ENCODE measurements at regions not wholly inside any gene's neighbourhood (a gene's known extent, or its start where the extent isn't known, plus 50 kb on each side); places are given as distances from the start of the nearest gene placed in this dataset.

- Histone ChIP-seq H3K4me3 (replicated peaks in 1 of 2; ENCODE audit: low read depth in 1 of 2, low read length in 2 of 2) (no peak overlapping the region), H2AFZ (ENCODE audit: low read depth, low read length, poor library complexity, severe bottlenecking) (no peak overlapping the region), H3K36me3 (ENCODE audit: control insufficient read depth in 1 of 2, insufficient read depth in 2 of 2, low read length in 2 of 2) (no peaks in the 10 kb centered on the region), H3K79me2 (ENCODE audit: insufficient read depth, low read length) (no peaks in the 10 kb centered on the region), H3K9me3 (ENCODE audit: control insufficient read depth in 1 of 2, insufficient read depth in 1 of 2, low read depth in 1 of 2, low read length in 2 of 2) (0 out of 4 replicates have a peak, but pooled peaks cover 0 to 8% of the 10 kb centered on the region in 2 experiments), H3K9ac (ENCODE audit: low read length) (no peak overlapping the region), H3K9me2 (ENCODE audit: insufficient read depth) (no peaks in the 10 kb centered on the region), H4K20me1 (ENCODE audit: insufficient read depth) (no peaks in the 10 kb centered on the region), H3K4me1 (ENCODE audit: control insufficient read depth in 1 of 2, insufficient read depth in 2 of 2, low read length in 2 of 2) (no peaks in the 10 kb centered on the region), H3K27me3 (ENCODE audit: insufficient read depth, low read length) (peaks cover 27% of the 10 kb centered on the region; the same call in 1 of the 2 replicates), H3K4me2 (ENCODE audit: low read length) (no peak overlapping the region), H3K27ac (ENCODE audit: low read depth, low read length) (no peak overlapping the region)
- ChIA-PET RAD21 (ENCODE audit: low non-redundant PET in 1 of 2, low total read pairs in 2 of 2, uncharacterized antibody in 2 of 2, unreplicated experiment in 2 of 2) (no interaction called here), CTCF (no interaction called here), POLR2A (no interaction called here)
- no TSS peak for BruUV-seq (replicated peaks)
- no peak for DNase-seq (ENCODE audit: low read depth, low spot score)
- TF ChIP-seq EZH2phosphoT487 (IDR thresholded peaks at IDR 0.05; ENCODE audit: borderline replicate concordance) (no peak), POLR2AphosphoS5 (IDR thresholded peaks at IDR 0.05; ENCODE audit: low read depth, low read length) (no peak), ELF1 (IDR thresholded peaks at IDR 0.05; ENCODE audit: borderline replicate concordance, low read depth) (no peak), EZH2 (IDR thresholded peaks at IDR 0.05) (no peak), SRF (IDR thresholded peaks at IDR 0.05; ENCODE audit: low read depth) (no peak), MAX (IDR thresholded peaks at IDR 0.05) (no peak), RAD21 (IDR thresholded peaks at IDR 0.05; ENCODE audit: low read depth) (no peak), EGR1 (IDR thresholded peaks at IDR 0.05; ENCODE audit: low read depth) (no peak), CTCF (IDR thresholded peaks at IDR 0.05 in 2 of 3, conservative IDR thresholded peaks at IDR 0.05 in 1 of 3; ENCODE audit: borderline replicate concordance in 1 of 3, insufficient read depth in 1 of 3, low read depth in 2 of 3, low read length in 2 of 3) (no peak), POLR2A (IDR thresholded peaks at IDR 0.05; ENCODE audit: borderline replicate concordance, extremely low read depth, insufficient read depth, insufficient read length) (no peak), SIN3A (IDR thresholded peaks at IDR 0.05; ENCODE audit: low read depth) (no peak), ZNF274 (IDR thresholded peaks at IDR 0.05; ENCODE audit: low read depth, low read length) (no peak), ZFX (IDR thresholded peaks at IDR 0.05) (no peak), CEBPB (IDR thresholded peaks at IDR 0.05; ENCODE audit: low read depth) (no peak), FOSL1 (IDR thresholded peaks at IDR 0.05; ENCODE audit: low read depth) (no peak), TCF7L2 (IDR thresholded peaks at IDR 0.05; ENCODE audit: borderline replicate concordance, extremely low read depth, insufficient read depth, insufficient read length) (no peak), JUND (IDR thresholded peaks at IDR 0.05) (no peak), YY1 (IDR thresholded peaks at IDR 0.05; ENCODE audit: extremely low read depth, insufficient replicate concordance, low read depth, low read length) (no peak), REST (IDR thresholded peaks at IDR 0.05; ENCODE audit: low read depth) (no peak), ATF3 (IDR thresholded peaks at IDR 0.05) (no peak)
- intact Hi-C loops (cut with micrococcal nuclease): no loop called here
- no peak for ATAC-seq
These were observed 68.5 kb upstream of the RPL38 start for GRCh38 chr17:74134991-74135390.

Measured in HCT116 (cell line).